CD14-positive monocyte (primary cell): ENCODE measurements at regions not wholly inside any gene's neighbourhood (a gene's known extent, or its start where the extent isn't known, plus 50 kb on each side); places are given as distances from the start of the nearest gene placed in this dataset.

ENCODE experiments used
- DNase-seq, 3 donors: peaks; one replicate each; pipeline ENCODE4 v3.0.0-alpha.2; 2011 to 2022
- H2AFZ ChIP-seq: 2 replicates; pipeline ENCODE4 v1.6.0; 2012; ENCODE audit warnings: mild to moderate bottlenecking, low read depth, low read length, inconsistent platforms; ENCODE audit not compliant: insufficient read depth, poor library complexity, severe bottlenecking
- H3K27ac ChIP-seq, 2 donors: 1 replicate in 1 of 2; 2 replicates in 1 of 2; pipeline ENCODE4 v1.5.1; 2012 to 2013; ENCODE audit warnings: low read length in 2 of 2, control low read depth in 1 of 2, inconsistent platforms in 1 of 2, low read depth in 1 of 2, mild to moderate bottlenecking in 1 of 2
- H3K27me3 ChIP-seq, 2 donors: one replicate each; pipeline versions ENCODE4 v1.6.0 to v1.6.1; 2011 to 2013; ENCODE audit warnings: low read length in 2 of 2; ENCODE audit not compliant: control insufficient read depth in 2 of 2, insufficient read depth in 2 of 2
- H3K36me3 ChIP-seq, 2 donors: replicated peaks in 1 of 2; 1 replicate in 1 of 2; 2 replicates in 1 of 2; pipeline versions ENCODE4 v1.5.1 to v1.6.1; 2012 to 2013; ENCODE audit warnings: low read length in 2 of 2, control low read depth in 1 of 2, inconsistent platforms in 1 of 2, mild to moderate bottlenecking in 1 of 2; ENCODE audit not compliant: insufficient read depth in 2 of 2, control insufficient read depth in 1 of 2
- H3K4me1 ChIP-seq, 2 donors: 1 replicate in 1 of 2; 2 replicates in 1 of 2; pipeline versions ENCODE4 v1.5.1 to v1.6.1; 2012 to 2013; ENCODE audit warnings: low read length in 2 of 2, control low read depth in 1 of 2, inconsistent platforms in 1 of 2, mild to moderate bottlenecking in 1 of 2, moderate library complexity in 1 of 2; ENCODE audit not compliant: insufficient read depth in 2 of 2, control insufficient read depth in 1 of 2
- H3K4me2 ChIP-seq: replicated peaks from 2 replicates; pipeline ENCODE3; 2012; ENCODE audit warnings: low read length, moderate library complexity, mild to moderate bottlenecking; ENCODE audit not compliant: poor library complexity, severe bottlenecking; ENCODE audit errors: extremely low read depth
- H3K4me3 ChIP-seq, 3 experiments: fragments of 200-600 bp in 1 of 3; sonication (generic) in 1 of 3; replicated peaks in 1 of 3; 1 replicate in 2 of 3; 2 replicates in 1 of 3; pipeline ENCODE4 v1.5.1; 2011 to 2013; ENCODE audit warnings: low read length in 3 of 3, mild to moderate bottlenecking in 3 of 3, control low read depth in 2 of 3, low read depth in 2 of 3, inconsistent platforms in 1 of 3, moderate library complexity in 1 of 3
- H3K79me2 ChIP-seq: 2 replicates; pipeline ENCODE4 v1.6.0; 2012; ENCODE audit warnings: mild to moderate bottlenecking, control low read depth, inconsistent platforms, low read length, moderate library complexity; ENCODE audit not compliant: insufficient read depth
- H3K9ac ChIP-seq: 2 replicates; pipeline ENCODE4 v1.6.0; 2017; ENCODE audit warnings: low read length, mild to moderate bottlenecking; ENCODE audit not compliant: insufficient read depth, poor library complexity, severe bottlenecking
- H3K9me3 ChIP-seq, 2 donors: replicated peaks in 1 of 2; 1 replicate in 1 of 2; 2 replicates in 1 of 2; pipeline versions ENCODE4 v1.5.1 to v1.6.1; 2012 to 2013; ENCODE audit warnings: low read length in 2 of 2, control low read depth in 1 of 2; ENCODE audit not compliant: control insufficient read depth in 1 of 2, insufficient read depth in 1 of 2
- H4K20me1 ChIP-seq: 2 replicates; pipeline ENCODE4 v1.6.0; 2012; ENCODE audit warnings: mild to moderate bottlenecking, low read length, control low read depth, moderate library complexity; ENCODE audit not compliant: insufficient read depth
- H3K27ac Mint-ChIP-seq, 7 donors: one replicate each; pipeline ENCODE4 v1.8.0; 2020; ENCODE audit warnings: mild to moderate bottlenecking in 7 of 7, mixed read lengths in 7 of 7, moderate library complexity in 6 of 7, inconsistent platforms in 2 of 7
- H3K27me3 Mint-ChIP-seq, 3 donors: one replicate each; pipeline ENCODE4 v1.8.0; 2021 to 2022; ENCODE audit warnings: low read depth in 3 of 3, mild to moderate bottlenecking in 3 of 3, mixed read lengths in 3 of 3, moderate library complexity in 3 of 3, inconsistent platforms in 1 of 3
- H3K36me3 Mint-ChIP-seq, 2 donors: one replicate each; pipeline ENCODE4 v1.8.0; 2020; ENCODE audit warnings: mixed read lengths in 2 of 2, inconsistent platforms in 1 of 2, mild to moderate bottlenecking in 1 of 2
- H3K4me1 Mint-ChIP-seq: one replicate; pipeline ENCODE4 v1.8.0; 2020; ENCODE audit warnings: mild to moderate bottlenecking, mixed read lengths
- H3K4me3 Mint-ChIP-seq, 2 donors: one replicate each; pipeline ENCODE4 v1.8.0; 2020; ENCODE audit warnings: mild to moderate bottlenecking in 2 of 2, mixed read lengths in 2 of 2, moderate library complexity in 1 of 2
- H3K9me3 Mint-ChIP-seq, 7 donors: one replicate each; pipeline ENCODE4 v1.8.0; 2020 to 2022; ENCODE audit warnings: mixed read lengths in 7 of 7, mild to moderate bottlenecking in 6 of 7, moderate library complexity in 6 of 7, inconsistent platforms in 2 of 7
- CTCF ChIP-seq: fragments of 200-600 bp; IDR thresholded peaks from one replicate; pipeline ENCODE4 v1.8.0; 2022; ENCODE audit warnings: antibody characterized with exemption, mild to moderate bottlenecking
- WGBS: methylation state at CpG from one replicate; pipeline ENCODE4 v1.1.5; 2013; ENCODE audit warnings: missing lambda C conversion rate; ENCODE audit not compliant: insufficient coverage; 5-methylcytosine and 5-hydroxymethylcytosine counted together
- intact Hi-C, 2 donors: fragments of 100-400 bp; cut with micrococcal nuclease; formaldehyde crosslinking; loops; one replicate each; pipeline versions ENCODE4 v1.15.0 to v1.15.1; 2023

- H3K27ac Mint-ChIP-seq = peak overlapping the region in 1 of 7 donors; percentile 82
- Histone ChIP-seq H3K4me3 (no peak overlapping the region), H3K27me3 (no peaks in the 10 kb centered on the region), H3K27ac (no peak overlapping the region), H3K79me2 (no peaks in the 10 kb centered on the region), H3K36me3 (no peaks in the 10 kb centered on the region), H2AFZ (no peak overlapping the region), H3K4me1 (peaks cover 0 to 7% of the 10 kb centered on the region in 2 donors), H4K20me1 (no peaks in the 10 kb centered on the region), H3K4me2 (no peak overlapping the region), H3K9me3 (peaks cover 0 to 9% of the 10 kb centered on the region in 2 donors), H3K9ac (no peak overlapping the region)
- peak in 1 of 3 donors; percentile 16 for DNase-seq
- H3K27me3 Mint-ChIP-seq = peaks cover 0 to 2% (median 2%) of the 10 kb centered on the region in 3 donors
- intact Hi-C loops = no loop called here
- no peak for TF ChIP-seq CTCF
- 51% methylated on average over 2 of the region's 2 CpGs for WGBS
- H3K4me1 Mint-ChIP-seq = peaks cover 15% of the 10 kb centered on the region
- H3K9me3 Mint-ChIP-seq = peaks cover 0 to 9% (median 6%) of the 10 kb centered on the region in 7 donors
- no peak overlapping the region for H3K4me3 Mint-ChIP-seq
- peaks cover 0 to 2% of the 10 kb centered on the region in 2 donors for H3K36me3 Mint-ChIP-seq
These were observed 497.1 kb downstream of the CD83 start for GRCh38 chr6:14614631-14615030.

- peaks cover 0 to 9% of the 10 kb centered on the region in 2 donors for H3K9me3 ChIP-seq
- Mint-ChIP-seq H3K36me3 (peaks cover 0 to 2% of the 10 kb centered on the region in 2 donors), H3K4me1 (peaks cover 25% of the 10 kb centered on the region), H3K27ac (no peak overlapping the region), H3K9me3 (peaks cover 0 to 9% (median 6%) of the 10 kb centered on the region in 7 donors), H3K27me3 (peaks cover 2% of the 10 kb centered on the region in 3 donors), H3K4me3 (no peak overlapping the region)
- H3K27ac ChIP-seq = no peak overlapping the region
- 62% methylated on average over 6 of the region's 9 CpGs for WGBS
- DNase-seq = no peak
- no peak overlapping the region for H3K9ac ChIP-seq
- no peak overlapping the region for H3K4me3 ChIP-seq
- H3K36me3 ChIP-seq = no peaks in the 10 kb centered on the region
- no peaks in the 10 kb centered on the region for H4K20me1 ChIP-seq
- no peak overlapping the region for H3K4me2 ChIP-seq
- H3K79me2 ChIP-seq = no peaks in the 10 kb centered on the region
- peaks cover 10 to 19% of the 10 kb centered on the region in 2 donors for H3K4me1 ChIP-seq
- H2AFZ ChIP-seq = no peak overlapping the region
- intact Hi-C loops = no loop called here
- no peaks in the 10 kb centered on the region for H3K27me3 ChIP-seq
- TF ChIP-seq CTCF = no peak
These were observed 499.1 kb downstream of the CD83 start for GRCh38 chr6:14616656-14617055.
